ENCODE measurements at regions not wholly inside any gene's neighbourhood (a gene's known extent, or its start where the extent isn't known, plus 50 kb on each side); places are given as distances from the start of the nearest gene placed in this dataset.

DNA sequence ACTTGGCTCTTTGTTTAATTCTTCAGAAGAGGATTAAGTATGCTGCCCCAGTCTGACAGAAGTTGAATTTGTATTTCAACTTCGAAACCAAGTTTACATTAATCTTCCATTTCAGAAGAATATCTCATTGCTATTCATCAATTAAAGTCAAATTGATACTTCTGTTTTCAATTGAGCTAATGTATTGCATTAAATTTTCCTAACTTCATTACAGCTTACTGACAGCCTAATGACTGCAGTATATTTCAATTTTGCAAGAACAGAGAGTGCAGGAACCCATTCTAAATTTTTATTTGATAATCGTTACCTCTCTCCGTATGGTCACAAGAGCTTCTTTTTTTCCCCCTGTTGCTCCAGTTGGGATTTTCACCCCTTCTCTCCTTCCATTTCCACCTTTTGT is 218.0 kb downstream of the CALCRL start:
- no peaks in the 10 kb centered on the region for H3K27me3 ChIP-seq (ENCODE audit: control insufficient read depth in 2 of 2, insufficient read depth in 2 of 2, low read length in 2 of 2)
- Mint-ChIP-seq H3K4me3 (no peak overlapping the region), H3K27ac (no peak overlapping the region), H3K27me3 (ENCODE audit: low read depth in 3 of 3) (peaks cover 0 to 1% (median 0%) of the 10 kb centered on the region in 3 donors), H3K9me3 (peaks cover 0 to 5% (median 2%) of the 10 kb centered on the region in 7 donors), H3K4me1 (no peaks in the 10 kb centered on the region), H3K36me3 (no peaks in the 10 kb centered on the region)
- TF ChIP-seq, protein P1, sequence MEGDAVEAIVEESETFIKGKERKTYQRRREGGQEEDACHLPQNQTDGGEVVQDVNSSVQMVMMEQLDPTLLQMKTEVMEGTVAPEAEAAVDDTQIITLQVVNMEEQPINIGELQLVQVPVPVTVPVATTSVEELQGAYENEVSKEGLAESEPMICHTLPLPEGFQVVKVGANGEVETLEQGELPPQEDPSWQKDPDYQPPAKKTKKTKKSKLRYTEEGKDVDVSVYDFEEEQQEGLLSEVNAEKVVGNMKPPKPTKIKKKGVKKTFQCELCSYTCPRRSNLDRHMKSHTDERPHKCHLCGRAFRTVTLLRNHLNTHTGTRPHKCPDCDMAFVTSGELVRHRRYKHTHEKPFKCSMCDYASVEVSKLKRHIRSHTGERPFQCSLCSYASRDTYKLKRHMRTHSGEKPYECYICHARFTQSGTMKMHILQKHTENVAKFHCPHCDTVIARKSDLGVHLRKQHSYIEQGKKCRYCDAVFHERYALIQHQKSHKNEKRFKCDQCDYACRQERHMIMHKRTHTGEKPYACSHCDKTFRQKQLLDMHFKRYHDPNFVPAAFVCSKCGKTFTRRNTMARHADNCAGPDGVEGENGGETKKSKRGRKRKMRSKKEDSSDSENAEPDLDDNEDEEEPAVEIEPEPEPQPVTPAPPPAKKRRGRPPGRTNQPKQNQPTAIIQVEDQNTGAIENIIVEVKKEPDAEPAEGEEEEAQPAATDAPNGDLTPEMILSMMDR (IDR thresholded peaks at IDR 0.05) = no peak
- no peaks in the 10 kb centered on the region for H3K4me1 ChIP-seq (ENCODE audit: control insufficient read depth in 1 of 2, insufficient read depth in 2 of 2, low read length in 2 of 2)
- no peaks in the 10 kb centered on the region for H4K20me1 ChIP-seq (ENCODE audit: insufficient read depth, low read length)
- H3K9ac ChIP-seq (ENCODE audit: insufficient read depth, low read length, poor library complexity, severe bottlenecking) = no peak overlapping the region
- WGBS (ENCODE audit: insufficient coverage) = 86% methylated on average over 2 of the region's 3 CpGs
- H3K79me2 ChIP-seq (ENCODE audit: insufficient read depth, low read length) = no peaks in the 10 kb centered on the region
- no peak overlapping the region for H3K4me3 ChIP-seq (replicated peaks in 1 of 3; ENCODE audit: low read depth in 2 of 3, low read length in 3 of 3)
- H3K27ac ChIP-seq (ENCODE audit: low read depth in 1 of 2, low read length in 2 of 2) = no peak overlapping the region
- no peaks in the 10 kb centered on the region for H3K36me3 ChIP-seq (replicated peaks in 1 of 2; ENCODE audit: control insufficient read depth in 1 of 2, insufficient read depth in 2 of 2, low read length in 2 of 2)
- H3K4me2 ChIP-seq (replicated peaks; ENCODE audit: extremely low read depth, low read length, poor library complexity, severe bottlenecking) = no peak overlapping the region
- H3K9me3 ChIP-seq (replicated peaks in 1 of 2; ENCODE audit: control insufficient read depth in 1 of 2, insufficient read depth in 1 of 2, low read length in 2 of 2) = no peaks in the 10 kb centered on the region
- H2AFZ ChIP-seq (ENCODE audit: insufficient read depth, low read depth, low read length, poor library complexity, severe bottlenecking) = no peak overlapping the region
- intact Hi-C loops (cut with micrococcal nuclease) = no loop called here
- no peak for DNase-seq

GRCh38 chr2:187228986-187229385 is 219.1 kb downstream of the CALCRL start:
- WGBS (ENCODE audit: insufficient coverage) = no CpG with 5 or more reads among the region's 1 CpG
- Histone ChIP-seq H3K9me3 (replicated peaks in 1 of 2; ENCODE audit: control insufficient read depth in 1 of 2, insufficient read depth in 1 of 2, low read length in 2 of 2) (no peaks in the 10 kb centered on the region), H3K9ac (ENCODE audit: insufficient read depth, low read length, poor library complexity, severe bottlenecking) (no peak overlapping the region), H3K4me3 (replicated peaks in 1 of 3; ENCODE audit: low read depth in 2 of 3, low read length in 3 of 3) (no peak overlapping the region), H3K36me3 (replicated peaks in 1 of 2; ENCODE audit: control insufficient read depth in 1 of 2, insufficient read depth in 2 of 2, low read length in 2 of 2) (no peaks in the 10 kb centered on the region), H3K27me3 (ENCODE audit: control insufficient read depth in 2 of 2, insufficient read depth in 2 of 2, low read length in 2 of 2) (no peaks in the 10 kb centered on the region), H3K27ac (ENCODE audit: low read depth in 1 of 2, low read length in 2 of 2) (no peak overlapping the region), H4K20me1 (ENCODE audit: insufficient read depth, low read length) (no peaks in the 10 kb centered on the region), H2AFZ (ENCODE audit: insufficient read depth, low read depth, low read length, poor library complexity, severe bottlenecking) (no peak overlapping the region), H3K4me1 (ENCODE audit: control insufficient read depth in 1 of 2, insufficient read depth in 2 of 2, low read length in 2 of 2) (no peaks in the 10 kb centered on the region), H3K4me2 (replicated peaks; ENCODE audit: extremely low read depth, low read length, poor library complexity, severe bottlenecking) (no peak overlapping the region), H3K79me2 (ENCODE audit: insufficient read depth, low read length) (no peaks in the 10 kb centered on the region)
- peaks cover 0 to 5% (median 2%) of the 10 kb centered on the region in 7 donors for H3K9me3 Mint-ChIP-seq
- TF ChIP-seq, protein P1 (IDR thresholded peaks at IDR 0.05) = no peak
- no peaks in the 10 kb centered on the region for H3K36me3 Mint-ChIP-seq
- no peaks in the 10 kb centered on the region for H3K4me1 Mint-ChIP-seq
- no peak overlapping the region for H3K4me3 Mint-ChIP-seq
- peaks cover 0 to 1% (median 0%) of the 10 kb centered on the region in 3 donors for H3K27me3 Mint-ChIP-seq (ENCODE audit: low read depth in 3 of 3)
- DNase-seq = no peak
- no peak overlapping the region for H3K27ac Mint-ChIP-seq
- intact Hi-C loops (cut with micrococcal nuclease) = no loop called here
